ENCODE measurements at regions not wholly inside any gene's neighbourhood (a gene's known extent, or its start where the extent isn't known, plus 50 kb on each side); places are given as distances from the start of the nearest gene placed in this dataset.

GRCh38 chr10:76732306-76732705 is 905.3 kb downstream of the KCNMA1 start:
- DNase-seq, result no peak

GRCh38 chr10:76729841-76730487 is 907.6 kb downstream of the KCNMA1 start:
- no peak for DNase-seq

GRCh38 chr10:76729346-76729745 is 908.3 kb downstream of the KCNMA1 start:
- DNase-seq, result no peak

- DNase-seq, result no peak
Measured at GRCh38 chr10:76727038-76727437, 910.6 kb downstream of the KCNMA1 start.

- no peak for DNase-seq
Measured at GRCh38 chr10:76723844-76724243, 913.8 kb downstream of the KCNMA1 start.

- DNase-seq, result no peak
Measured at GRCh38 chr10:76721891-76722505, 915.6 kb downstream of the KCNMA1 start.

GRCh38 chr10:76719006-76719405 is 918.6 kb downstream of the KCNMA1 start:
- DNase-seq, result no peak

- DNase-seq, result no peak
Measured at GRCh38 chr10:76717141-76717540, 920.5 kb downstream of the KCNMA1 start.

- DNase-seq, result no peak
Measured at GRCh38 chr10:76711222-76711997, 926.2 kb downstream of the KCNMA1 start.

GRCh38 chr10:76700241-76700640 is 937.4 kb downstream of the KCNMA1 start:
- no peak for DNase-seq

- DNase-seq, result no peak
Measured at GRCh38 chr10:76697923-76698322, 939.7 kb downstream of the KCNMA1 start.

- DNase-seq, result no peak
Measured at GRCh38 chr10:76695069-76695468, 942.5 kb downstream of the KCNMA1 start.

GRCh38 chr10:76686201-76686600 is 951.4 kb downstream of the KCNMA1 start:
- no peak for DNase-seq

GRCh38 chr10:76684968-76685367 is 952.6 kb downstream of the KCNMA1 start:
- DNase-seq, result no peak

- DNase-seq, result no peak
Measured at GRCh38 chr10:76681153-76681552, 956.5 kb downstream of the KCNMA1 start.

GRCh38 chr10:76679030-76679429 is 958.6 kb downstream of the KCNMA1 start:
- DNase-seq, result no peak

- peak; percentile 18 for DNase-seq
Measured at GRCh38 chr10:76675951-76676587, 961.5 kb downstream of the KCNMA1 start.

GRCh38 chr10:76675561-76675950 is 962.1 kb downstream of the KCNMA1 start:
- DNase-seq, result no peak

GRCh38 chr10:76667408-76668370 is 969.9 kb downstream of the KCNMA1 start:
- DNase-seq, result no peak

- DNase-seq, result no peak
Measured at GRCh38 chr10:76666891-76667290, 970.7 kb downstream of the KCNMA1 start.

GRCh38 chr10:76665029-76665428 is 972.6 kb downstream of the KCNMA1 start:
- no peak for DNase-seq

- no peak for DNase-seq
Measured at GRCh38 chr10:76657337-76658012, 980.1 kb downstream of the KCNMA1 start.
